NCI-H2196 (cell line): ENCODE measurements at regions not wholly inside any gene's neighbourhood (a gene's known extent, or its start where the extent isn't known, plus 50 kb on each side); places are given as distances from the start of the nearest gene placed in this dataset.

Experiments used
- DNase-seq: peaks from one replicate; lab custom pipeline; 2025; ENCODE audit not compliant: unreplicated experiment; lab: John Stamatoyannopoulos, UW

DNA sequence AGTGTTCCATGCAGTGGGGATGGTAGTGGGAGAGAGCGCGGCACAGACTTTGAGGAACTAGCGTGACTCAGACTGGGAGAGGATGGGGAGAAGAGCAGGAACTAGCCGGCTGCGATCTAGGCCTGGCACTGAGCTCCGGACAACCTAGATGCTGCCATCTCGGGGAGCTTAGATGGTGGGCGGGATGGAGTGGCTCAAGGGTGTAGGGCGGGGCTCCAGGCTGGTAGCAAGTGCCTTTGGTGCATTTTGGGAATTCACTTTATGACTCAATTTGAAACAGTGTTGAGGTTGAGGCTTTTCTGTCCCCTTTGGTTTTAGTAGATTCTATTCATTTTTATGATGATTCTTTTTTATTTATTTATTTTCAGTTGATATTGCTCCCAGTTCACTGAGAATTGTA lies 185.3 kb upstream of the GPR26 start:
- no peak for DNase-seq

DNA sequence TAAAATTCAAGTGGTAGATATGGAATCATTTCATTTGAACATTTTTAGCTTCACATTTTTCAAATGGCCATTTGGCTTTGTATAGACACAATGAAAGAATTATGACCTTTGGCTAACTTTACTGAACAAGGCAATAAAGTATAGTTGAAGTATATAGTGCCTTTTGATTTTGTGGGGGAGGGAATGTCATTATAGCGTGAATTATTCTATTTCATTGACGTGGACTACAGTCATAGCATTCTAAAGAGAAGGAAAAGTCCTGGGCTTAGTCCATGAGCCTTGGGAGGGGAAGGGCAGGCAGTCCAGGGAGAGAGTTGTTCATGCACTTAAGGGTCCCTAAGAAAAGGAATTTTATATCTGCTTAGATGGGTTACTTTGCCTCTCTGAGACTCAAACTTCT lies 181.4 kb upstream of the GPR26 start:
- no peak for DNase-seq

DNA sequence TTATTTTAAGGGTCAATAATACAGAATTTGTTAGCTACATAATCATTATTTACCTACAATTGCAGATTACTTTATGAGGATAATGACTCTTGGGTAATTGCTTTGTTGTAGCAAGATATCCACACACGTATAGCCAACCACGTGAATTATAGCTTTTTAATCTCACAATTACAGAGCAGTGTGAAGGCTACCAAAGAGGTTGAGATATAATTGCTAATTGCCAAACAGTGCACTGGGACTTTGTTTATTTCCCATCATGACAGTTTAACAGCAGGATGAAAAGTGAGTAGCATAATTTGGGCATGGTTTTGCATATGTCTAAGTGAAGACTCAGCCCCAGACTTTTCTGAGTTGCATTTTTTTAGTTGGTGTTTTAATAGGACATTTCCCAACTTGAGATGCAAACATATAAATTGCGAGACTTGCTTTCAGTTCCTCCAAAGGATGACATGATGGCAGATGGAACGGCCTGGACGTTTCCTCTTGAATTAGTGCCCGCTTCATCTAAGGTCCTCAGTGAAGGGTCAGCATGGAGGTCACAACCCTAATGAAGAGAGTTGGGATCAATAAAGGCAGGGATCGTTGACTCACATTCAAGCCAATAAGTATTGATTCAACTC lies 180.7 kb upstream of the GPR26 start:
- no peak for DNase-seq

DNA sequence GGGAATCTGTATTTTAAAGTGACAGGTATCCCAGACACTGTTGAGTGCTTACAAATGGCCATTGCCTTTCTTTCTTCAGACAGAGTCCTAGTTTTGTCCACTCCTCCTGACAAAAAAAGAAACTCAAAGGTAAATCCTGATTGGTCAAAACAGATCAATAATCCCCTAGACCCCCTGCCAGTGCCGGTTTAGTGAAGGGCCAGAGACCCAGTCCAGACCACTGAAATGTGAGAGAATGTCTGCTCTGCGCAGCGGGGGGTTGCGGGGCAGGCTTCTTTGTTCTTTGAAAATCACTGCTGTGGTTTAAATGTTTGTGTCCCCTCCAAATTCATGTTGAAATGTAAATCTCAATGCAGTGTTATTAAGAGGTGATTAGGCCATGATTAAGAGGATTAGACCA lies 177.7 kb upstream of the GPR26 start:
- DNase-seq: no peak

DNA sequence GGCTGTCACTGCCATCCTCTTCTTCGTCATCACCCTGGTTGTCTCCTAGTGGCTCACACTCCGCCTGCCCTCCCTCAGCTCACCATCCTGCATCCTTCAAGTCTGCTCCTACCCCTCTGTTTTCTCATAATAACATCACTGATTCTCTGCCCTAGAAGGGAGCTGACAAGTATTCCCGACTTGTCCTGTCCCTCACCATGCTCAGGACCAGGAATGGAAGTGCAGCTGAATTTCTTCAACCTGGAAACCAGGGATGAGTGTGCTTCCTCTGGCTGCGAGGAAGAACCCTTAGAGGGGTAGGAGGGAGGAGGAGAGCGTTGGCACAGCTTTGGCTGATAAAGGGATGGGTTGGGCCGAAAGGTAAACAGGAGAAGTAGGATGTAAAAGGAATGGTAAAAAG lies 174.8 kb upstream of the GPR26 start:
- no peak for DNase-seq

DNA sequence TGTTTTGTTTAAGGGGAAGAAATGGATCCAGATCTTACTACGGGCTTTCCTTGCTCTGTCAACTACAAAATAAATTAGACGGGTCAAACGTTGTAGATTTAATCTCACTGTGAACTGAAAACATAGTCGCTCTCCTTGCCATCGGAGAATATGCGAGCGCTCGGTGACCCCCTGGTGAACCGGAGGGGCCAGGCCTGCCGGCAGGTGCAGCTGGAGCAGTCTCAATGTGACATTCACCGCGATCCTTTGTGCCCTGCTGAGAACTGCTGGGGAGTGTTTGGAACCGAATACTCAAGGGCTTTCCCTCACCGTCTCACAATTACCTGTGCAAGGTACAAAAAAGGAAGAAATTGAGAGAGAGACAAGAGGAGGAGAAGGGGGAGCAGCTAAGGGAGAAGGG lies 174.1 kb upstream of the GPR26 start:
- no peak for DNase-seq

DNA sequence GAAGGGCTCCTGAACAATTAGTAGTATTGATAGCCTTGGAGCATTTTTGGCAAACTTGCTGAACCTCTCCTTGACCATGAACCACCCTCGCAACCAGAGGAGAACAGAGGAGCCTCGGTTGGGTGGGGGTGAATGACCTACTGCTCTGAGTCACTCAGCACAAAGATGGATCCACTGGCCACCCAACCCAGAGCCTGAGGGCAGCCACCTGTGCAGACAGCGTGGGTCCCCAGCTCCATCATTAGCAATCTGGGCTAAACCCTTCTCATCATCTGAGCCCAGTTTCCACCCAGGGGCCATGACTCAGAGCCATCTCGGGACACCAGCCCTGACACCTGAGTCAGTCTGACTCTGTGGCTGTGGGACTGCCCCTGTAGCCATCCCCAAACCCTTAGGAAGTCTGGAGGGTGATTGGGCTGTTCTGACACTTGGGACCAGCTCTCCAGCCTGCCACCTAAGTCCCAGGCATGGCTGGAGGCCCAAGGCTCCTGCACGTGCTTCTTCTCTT lies 171.8 kb upstream of the GPR26 start:
- DNase-seq: no peak

DNA sequence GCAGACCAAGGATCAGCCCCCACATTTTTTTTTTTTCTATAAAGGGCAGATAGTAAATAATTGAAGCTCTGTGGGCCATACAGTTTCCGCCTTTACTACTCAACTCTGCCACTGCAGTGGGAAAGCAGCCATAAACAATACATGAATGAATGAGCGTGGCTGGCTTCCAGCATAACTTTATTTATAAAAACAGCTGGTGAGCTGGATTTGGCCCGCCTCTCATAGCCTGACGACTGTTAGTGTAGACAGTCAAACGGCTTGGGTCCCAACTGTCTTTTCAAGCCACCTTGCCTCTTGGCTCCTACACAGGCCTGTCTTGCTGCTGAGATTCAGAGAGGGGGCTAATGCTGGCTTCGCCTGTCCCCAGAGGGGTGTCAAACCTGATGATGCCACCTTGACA lies 169.8 kb upstream of the GPR26 start:
- no peak for DNase-seq

DNA sequence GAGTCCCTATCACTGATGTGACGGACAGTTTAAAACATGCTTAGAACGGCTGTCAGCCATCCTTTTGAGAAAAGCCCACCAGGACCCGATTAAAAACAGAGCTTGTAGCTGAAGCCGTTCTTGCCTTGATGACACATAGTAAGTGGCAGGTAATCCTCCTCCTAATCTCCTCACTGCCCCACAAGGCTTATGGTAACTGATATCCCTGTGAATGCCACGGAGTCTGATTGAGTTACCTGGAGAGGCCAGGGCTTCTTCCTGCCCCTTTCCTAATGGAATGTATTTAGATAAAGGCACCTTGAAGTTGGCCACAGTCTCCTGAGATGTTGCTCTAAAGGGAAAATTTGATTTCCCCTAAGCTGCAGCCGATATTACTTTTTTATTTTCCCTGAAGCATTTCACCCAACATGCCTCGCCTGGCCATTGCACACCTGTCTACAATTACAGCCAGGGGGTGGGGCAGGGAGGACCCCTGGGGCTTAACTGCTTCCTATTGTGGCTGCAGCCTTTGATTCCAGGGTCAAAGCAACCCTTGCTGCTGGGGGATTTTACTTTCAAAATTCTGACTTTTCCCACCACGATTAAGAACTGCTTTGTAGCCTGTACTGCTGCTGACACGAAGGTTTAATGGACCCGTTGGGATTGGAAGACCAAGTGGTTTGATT lies 169.0 kb upstream of the GPR26 start:
- no peak for DNase-seq

DNA sequence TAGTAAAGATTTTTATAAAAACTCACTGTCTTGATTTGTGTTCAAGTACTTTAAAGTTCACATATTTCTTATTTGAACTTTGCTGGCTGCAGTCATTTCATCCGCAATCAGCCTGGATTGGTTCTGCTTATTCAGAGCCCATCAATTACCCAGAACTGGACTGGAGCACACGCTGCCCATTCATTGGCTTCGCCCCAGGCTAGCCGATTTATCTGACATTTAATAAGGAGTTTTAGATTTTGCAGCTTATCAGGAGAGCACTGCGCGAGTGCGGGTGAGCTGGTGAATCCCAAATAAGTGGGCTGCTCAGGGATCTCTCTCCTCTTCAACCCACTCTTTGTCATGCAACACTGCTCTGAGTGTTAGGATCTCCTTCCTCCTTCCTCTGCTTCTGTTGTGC lies 166.0 kb upstream of the GPR26 start:
- no peak for DNase-seq

DNA sequence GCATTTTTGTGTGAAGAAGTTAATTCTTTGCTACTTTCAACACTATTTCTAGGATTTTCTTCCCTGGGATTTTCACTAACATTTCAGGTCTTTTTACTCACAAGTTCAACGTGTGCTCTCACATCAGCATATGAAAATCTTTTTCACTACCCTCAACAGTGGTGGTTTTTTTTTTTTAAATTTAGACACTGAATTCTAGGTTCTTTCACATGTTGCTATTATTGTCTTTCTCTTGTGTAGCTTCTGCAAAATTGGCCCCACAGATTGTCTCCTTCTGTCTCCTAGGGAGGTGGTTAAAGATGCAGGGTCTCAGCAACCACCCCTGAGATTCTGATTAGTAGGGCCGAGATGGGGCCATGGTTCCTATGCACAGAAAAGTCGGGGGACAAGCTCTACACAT lies 165.0 kb upstream of the GPR26 start:
- DNase-seq: no peak

DNA sequence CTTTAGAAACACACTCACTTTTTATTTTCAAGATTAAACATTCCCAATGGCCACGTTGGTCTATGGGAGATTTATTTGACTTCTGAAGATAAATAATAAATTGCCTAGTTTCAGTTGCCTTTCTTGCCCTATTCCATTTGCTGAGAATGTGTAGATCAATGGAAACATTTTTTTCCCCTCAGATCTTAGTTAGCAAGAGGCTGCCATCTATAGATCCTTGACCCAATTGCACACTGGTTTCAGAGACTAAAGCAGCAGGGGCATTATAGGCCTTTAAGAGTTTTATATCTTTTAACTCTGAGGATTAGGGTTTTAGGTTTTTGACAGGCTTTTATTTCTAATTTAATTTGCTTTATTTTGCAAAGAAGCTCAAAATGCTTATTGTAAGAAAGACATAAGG lies 163.2 kb upstream of the GPR26 start:
- no peak for DNase-seq

DNA sequence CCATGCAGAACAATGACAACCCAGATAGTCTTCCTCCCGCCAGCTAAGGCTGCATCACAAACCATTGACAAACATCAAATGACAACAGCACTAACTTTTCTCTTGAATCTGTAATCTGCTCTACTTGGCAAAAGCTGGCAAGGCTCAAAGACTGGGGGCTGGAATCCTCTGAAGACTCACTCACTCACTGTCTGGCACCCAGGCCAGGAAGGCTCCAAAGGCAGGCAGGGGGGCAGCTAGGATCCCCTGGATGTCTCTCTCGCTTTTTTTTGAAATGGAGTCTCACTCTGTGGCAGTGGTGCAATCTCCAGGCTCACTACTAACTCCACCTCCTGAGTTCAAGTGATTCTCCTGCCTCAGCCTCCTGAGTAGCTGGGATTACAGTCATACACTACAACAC lies 159.7 kb upstream of the GPR26 start:
- DNase-seq: no peak

DNA sequence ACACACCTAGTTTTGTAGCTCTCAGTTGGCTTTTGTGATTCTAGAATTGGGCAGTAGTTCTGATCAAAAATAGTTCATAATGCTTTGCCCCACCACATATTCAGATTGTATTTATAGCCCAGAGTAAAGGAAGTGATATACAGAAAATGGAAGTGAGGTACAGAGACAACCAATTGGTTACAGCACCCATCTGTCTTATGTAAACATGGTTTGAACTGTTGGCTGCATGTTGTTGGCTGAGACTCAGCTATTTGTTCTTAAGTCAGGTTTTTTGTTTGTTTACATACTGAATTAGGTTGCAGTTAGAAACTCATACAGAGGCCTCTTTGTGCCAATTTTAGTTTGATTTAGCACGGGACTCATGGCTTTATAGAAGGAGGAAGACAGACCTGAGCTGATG lies 158.9 kb upstream of the GPR26 start:
- DNase-seq: no peak

DNA sequence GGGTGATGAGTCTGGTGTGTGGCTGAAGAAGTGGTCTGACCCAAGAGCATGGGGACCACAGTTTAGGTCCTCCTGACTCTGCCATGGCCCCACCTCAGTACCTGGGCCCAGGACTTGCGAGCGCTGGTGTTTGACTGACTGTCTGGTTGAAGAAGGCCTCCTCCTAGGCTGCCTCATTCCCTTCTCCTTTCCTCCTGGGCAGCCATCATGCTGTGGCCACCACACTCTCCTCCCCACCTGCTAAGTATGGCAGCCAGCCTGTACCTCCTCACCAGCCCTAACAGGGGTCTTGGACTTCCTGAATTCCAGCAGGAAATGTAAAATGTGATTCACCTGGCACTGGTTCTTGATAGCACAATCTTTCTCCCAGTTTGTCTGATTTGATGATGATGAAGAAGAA lies 156.8 kb upstream of the GPR26 start:
- DNase-seq: no peak

DNA sequence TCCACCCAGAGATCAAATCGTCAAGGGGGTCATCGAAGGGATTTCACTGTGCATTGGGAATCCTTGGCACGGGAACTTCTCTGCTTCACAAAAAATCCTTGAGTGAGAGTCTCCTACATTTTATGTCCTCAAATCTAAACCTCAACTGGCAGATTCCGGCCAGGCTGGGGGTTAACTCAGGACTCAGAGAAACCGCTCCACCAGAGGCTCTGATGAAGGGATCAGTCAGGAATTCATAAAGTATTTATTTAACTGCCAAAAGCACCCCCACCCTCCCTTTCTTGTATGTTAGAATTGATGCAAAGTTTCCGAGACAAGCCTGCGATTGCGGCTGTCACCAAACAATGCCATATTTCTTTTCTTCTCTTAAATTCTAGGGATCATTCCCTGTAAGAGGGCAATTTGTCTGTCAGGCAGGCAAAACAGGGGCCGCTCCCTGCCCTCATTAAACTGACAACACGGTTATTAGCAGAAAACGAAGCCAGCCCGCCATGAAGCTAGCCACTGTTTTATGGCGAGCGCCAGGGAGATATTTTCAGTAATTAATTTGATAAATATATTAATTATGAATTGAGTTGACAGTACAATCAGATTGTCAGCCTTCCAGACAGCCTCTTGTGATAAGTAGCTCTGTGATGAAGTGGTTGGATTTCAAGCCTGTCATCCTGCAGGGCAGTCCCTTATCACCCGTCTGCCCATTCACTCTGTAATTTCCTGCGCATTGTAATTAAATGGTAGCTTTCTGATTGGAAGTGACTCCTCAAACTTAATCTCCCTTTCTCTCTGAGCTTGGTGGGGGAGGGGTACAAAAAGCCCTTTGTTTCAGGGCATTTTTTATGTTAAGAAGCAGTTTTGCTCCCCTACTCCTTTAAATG lies 153.0 kb upstream of the GPR26 start:
- no peak for DNase-seq

DNA sequence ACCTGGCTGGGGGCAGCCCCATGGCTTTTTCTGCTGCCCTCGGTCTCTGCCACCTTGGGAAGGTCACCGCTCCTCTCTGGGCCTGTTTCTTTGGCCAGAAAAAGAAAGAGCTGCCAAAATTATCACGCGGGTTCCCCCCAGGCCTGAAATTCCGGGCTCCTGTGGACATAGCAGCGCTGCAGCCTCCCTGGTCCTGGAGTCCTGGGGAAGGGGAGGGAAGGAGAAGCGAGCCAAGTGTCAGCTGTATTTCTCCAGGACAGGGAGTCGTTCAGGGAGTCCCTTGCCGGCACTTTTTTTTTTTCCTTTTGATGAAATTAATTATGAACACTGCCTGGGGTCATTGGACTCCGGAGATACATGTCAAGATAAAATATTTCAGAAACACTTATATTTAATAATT lies 152.3 kb upstream of the GPR26 start:
- DNase-seq: no peak

DNA sequence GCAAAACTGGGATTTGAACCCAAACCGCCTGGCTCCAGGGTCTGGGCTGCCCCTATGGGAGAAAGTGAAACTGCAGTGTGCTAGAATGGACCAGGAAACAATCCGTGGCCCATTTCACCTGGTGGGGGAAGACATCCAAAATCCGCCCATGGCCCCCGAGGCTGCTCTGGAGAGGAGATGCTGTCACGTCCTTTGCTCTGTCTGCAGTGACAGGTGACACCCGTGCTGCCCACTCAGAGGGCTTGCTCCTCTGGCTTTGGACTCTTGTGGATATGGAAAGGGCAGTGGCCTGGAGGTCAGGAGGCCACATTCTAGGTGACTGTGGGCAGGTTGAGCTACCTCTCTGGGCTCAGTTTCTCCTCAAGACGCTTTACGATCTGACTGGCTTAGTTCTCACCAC lies 151.2 kb upstream of the GPR26 start:
- no peak for DNase-seq

DNA sequence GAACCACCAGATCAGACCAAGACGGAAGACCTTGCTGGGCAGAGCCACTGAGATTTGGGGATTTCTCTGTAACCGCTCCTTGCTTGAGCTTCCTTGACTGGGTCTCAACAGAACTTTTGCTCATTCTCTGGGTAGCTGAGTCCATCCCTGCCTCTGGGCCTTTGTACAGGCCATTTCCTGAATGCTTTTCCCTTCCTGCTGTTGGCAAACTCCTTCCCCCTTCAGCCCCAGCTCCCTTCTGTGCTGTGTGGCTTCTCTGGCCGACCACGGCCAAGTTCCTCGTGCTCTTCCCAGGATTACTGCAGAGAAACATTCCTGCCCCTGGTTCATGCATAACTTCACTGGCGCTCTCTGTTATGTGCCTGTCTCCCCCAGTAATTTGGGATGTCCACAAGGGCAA lies 150.5 kb upstream of the GPR26 start:
- DNase-seq: no peak

DNA sequence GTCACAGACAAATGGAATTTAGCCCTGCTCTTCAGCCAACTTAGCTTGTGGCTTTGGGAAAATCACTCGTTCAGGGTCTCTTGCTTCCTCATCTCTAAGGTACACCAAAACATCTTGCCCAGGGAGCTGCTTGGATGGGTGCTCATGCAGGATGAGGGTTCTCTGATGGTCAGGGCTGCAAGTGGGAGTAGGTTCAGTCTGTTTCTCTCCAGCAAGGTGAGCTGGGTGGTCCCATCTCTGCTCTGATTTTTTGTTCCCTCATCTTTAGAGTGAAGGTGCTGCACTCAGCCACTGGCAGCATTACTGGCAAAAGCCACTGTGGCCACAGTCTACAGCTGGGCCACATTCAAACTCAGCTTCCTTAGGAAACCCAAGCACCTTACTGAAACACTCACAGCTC lies 149.9 kb upstream of the GPR26 start:
- DNase-seq: no peak

DNA sequence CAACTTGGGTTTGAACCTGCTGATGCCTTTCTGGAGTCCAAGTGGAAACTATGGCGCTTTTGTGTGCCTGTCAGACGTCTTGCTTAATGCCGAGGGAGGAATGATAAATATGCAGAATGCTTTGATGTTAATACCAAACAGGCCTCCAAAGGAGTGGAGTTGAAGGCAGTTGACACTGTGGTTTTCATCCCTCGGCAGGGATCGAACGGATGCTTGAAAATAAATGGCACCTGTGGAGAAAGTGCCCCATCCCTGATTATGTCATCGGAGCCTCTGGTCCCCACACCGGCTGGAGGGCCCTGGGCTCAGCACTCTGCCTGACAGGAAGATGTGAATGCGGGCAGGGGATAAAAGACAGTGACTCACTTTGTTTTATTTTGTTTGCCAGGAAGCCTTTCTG lies 148.7 kb upstream of the GPR26 start:
- DNase-seq: no peak

DNA sequence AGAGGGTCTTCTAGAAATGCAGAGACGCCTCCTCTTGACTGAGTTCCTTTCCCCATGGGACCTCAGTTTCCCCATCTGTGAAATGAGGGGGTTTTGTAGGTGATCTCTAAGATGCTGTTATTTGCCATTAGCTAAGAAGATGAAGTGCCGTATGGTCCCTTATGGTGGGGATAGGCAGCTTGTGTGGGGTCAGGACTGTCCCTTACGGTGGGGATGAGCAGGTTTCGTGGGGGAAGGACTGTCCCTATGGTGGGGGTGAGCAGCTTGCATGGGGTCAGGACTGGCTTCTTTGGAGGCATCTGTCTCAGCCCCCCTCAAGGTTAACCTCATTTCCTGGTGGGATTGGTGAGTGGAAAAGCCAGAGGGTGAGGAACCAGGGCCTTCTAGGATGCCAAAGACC lies 148.3 kb upstream of the GPR26 start:
- DNase-seq: no peak
